ENCODE measurements at regions not wholly inside any gene's neighbourhood (a gene's known extent, or its start where the extent isn't known, plus 50 kb on each side); places are given as distances from the start of the nearest gene placed in this dataset.
A peak's percentile ranks its signal among the peaks of the same experiment; 100 is the strongest.

GRCh38 chr11:37533830-37534229 lies 935.8 kb upstream of the RAG2 start:
- TF ChIP-seq POLR2A (IDR thresholded peaks at IDR 0.05; ENCODE audit: low read depth, low read length): no peak
- TF ChIP-seq POLR2AphosphoS5 (IDR thresholded peaks at IDR 0.05; ENCODE audit: low read depth, low read length): no peak
- TF ChIP-seq TAF1 (IDR thresholded peaks at IDR 0.05; ENCODE audit: borderline replicate concordance, low read depth, low read length): no peak
- no peak for DNase-seq (ENCODE audit: insufficient read length)
- no peak for FAIRE-seq

- FAIRE-seq: no peak
- TF ChIP-seq POLR2A (IDR thresholded peaks at IDR 0.05; ENCODE audit: low read depth, low read length) (no peak), TAF1 (IDR thresholded peaks at IDR 0.05; ENCODE audit: borderline replicate concordance, low read depth, low read length) (no peak), POLR2AphosphoS5 (IDR thresholded peaks at IDR 0.05; ENCODE audit: low read depth, low read length) (no peak)
- DNase-seq (ENCODE audit: insufficient read length): no peak
Observed at GRCh38 chr11:37533087-37533486, 935.1 kb upstream of the RAG2 start.

DNA sequence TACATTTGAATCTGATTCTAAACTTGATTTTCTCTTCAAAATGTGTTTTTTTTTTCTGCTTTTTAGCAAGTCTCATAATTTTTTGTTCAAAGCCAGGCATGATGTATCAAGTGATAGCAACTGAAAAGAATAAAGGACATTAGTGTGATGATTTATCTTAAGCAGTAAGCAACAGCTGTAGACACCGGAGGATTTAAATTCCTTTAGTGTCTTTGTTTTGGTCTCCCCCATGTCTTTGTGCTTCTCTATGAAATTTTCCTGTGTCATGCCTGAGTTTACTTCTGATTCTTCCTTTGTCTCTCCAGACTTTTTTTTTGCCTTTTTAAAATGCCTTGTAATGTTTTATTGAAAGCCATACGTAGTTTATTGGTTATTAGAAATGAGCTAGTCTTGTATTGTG lies 934.2 kb upstream of the RAG2 start:
- TF ChIP-seq POLR2AphosphoS5 (IDR thresholded peaks at IDR 0.05; ENCODE audit: low read depth, low read length) (no peak), TAF1 (IDR thresholded peaks at IDR 0.05; ENCODE audit: borderline replicate concordance, low read depth, low read length) (no peak), POLR2A (IDR thresholded peaks at IDR 0.05; ENCODE audit: low read depth, low read length) (no peak)
- FAIRE-seq (no peak), DNase-seq (ENCODE audit: insufficient read length) (no peak)

GRCh38 chr11:37527545-37527944 lies 929.5 kb upstream of the RAG2 start:
- FAIRE-seq: no peak
- DNase-seq (ENCODE audit: insufficient read length): no peak
- TF ChIP-seq POLR2A (IDR thresholded peaks at IDR 0.05; ENCODE audit: low read depth, low read length): no peak
- no peak for TF ChIP-seq TAF1 (IDR thresholded peaks at IDR 0.05; ENCODE audit: borderline replicate concordance, low read depth, low read length)
- no peak for TF ChIP-seq POLR2AphosphoS5 (IDR thresholded peaks at IDR 0.05; ENCODE audit: low read depth, low read length)

GRCh38 chr11:37525336-37525735 lies 927.3 kb upstream of the RAG2 start:
- no peak for DNase-seq (ENCODE audit: insufficient read length)
- no peak for FAIRE-seq
- TF ChIP-seq POLR2A (IDR thresholded peaks at IDR 0.05; ENCODE audit: low read depth, low read length) (no peak), POLR2AphosphoS5 (IDR thresholded peaks at IDR 0.05; ENCODE audit: low read depth, low read length) (no peak)

DNA sequence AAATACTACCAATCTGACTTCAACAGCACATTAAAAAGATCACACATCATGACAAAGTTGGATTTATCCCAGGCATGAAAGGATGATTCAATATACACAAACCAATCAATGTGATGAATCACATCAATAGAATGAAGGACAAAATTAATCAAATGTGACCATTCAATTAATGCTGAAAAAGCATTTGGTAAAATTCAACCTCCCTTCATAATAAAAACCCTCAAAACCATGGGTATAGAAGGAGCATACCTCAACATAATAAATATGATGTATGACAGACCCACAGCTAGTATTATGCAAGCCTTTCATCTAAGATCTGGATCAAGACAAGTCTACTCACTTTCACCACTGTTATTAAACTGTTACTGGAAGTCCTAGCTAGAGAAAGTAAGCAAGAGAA lies 921.7 kb upstream of the RAG2 start:
- FAIRE-seq: no peak
- no peak for DNase-seq (ENCODE audit: insufficient read length)

GRCh38 chr11:37512156-37512780 lies 914.2 kb upstream of the RAG2 start:
- DNase-seq (ENCODE audit: insufficient read length) (no peak), FAIRE-seq (no peak)
- TF ChIP-seq POLR2A (IDR thresholded peaks at IDR 0.05; ENCODE audit: low read depth, low read length): no peak
- no peak for TF ChIP-seq POLR2AphosphoS5 (IDR thresholded peaks at IDR 0.05; ENCODE audit: low read depth, low read length)
- TF ChIP-seq TAF1 (IDR thresholded peaks at IDR 0.05; ENCODE audit: borderline replicate concordance, low read depth, low read length): no peak

More for the DNA sequence above, 921.7 kb upstream of the RAG2 start:
- TF ChIP-seq TAF1 (IDR thresholded peaks at IDR 0.05; ENCODE audit: borderline replicate concordance, low read depth, low read length) (no peak), POLR2A (IDR thresholded peaks at IDR 0.05; ENCODE audit: low read depth, low read length) (no peak), POLR2AphosphoS5 (IDR thresholded peaks at IDR 0.05; ENCODE audit: low read depth, low read length) (no peak)

- no peak for FAIRE-seq
- DNase-seq (ENCODE audit: insufficient read length): no peak
- TF ChIP-seq POLR2AphosphoS5 (IDR thresholded peaks at IDR 0.05; ENCODE audit: low read depth, low read length): no peak
- TF ChIP-seq POLR2A (IDR thresholded peaks at IDR 0.05; ENCODE audit: low read depth, low read length): no peak
- TF ChIP-seq TAF1 (IDR thresholded peaks at IDR 0.05; ENCODE audit: borderline replicate concordance, low read depth, low read length): no peak
Observed at GRCh38 chr11:37511425-37511933, 913.4 kb upstream of the RAG2 start.

GRCh38 chr11:37509506-37509905 lies 911.5 kb upstream of the RAG2 start:
- DNase-seq (ENCODE audit: insufficient read length): no peak
- no peak for FAIRE-seq
- TF ChIP-seq POLR2A (IDR thresholded peaks at IDR 0.05; ENCODE audit: low read depth, low read length) (no peak), POLR2AphosphoS5 (IDR thresholded peaks at IDR 0.05; ENCODE audit: low read depth, low read length) (no peak), TAF1 (IDR thresholded peaks at IDR 0.05; ENCODE audit: borderline replicate concordance, low read depth, low read length) (no peak)

- FAIRE-seq (no peak), DNase-seq (ENCODE audit: insufficient read length) (no peak)
- no peak for TF ChIP-seq POLR2AphosphoS5 (IDR thresholded peaks at IDR 0.05; ENCODE audit: low read depth, low read length)
- TF ChIP-seq POLR2A (IDR thresholded peaks at IDR 0.05; ENCODE audit: low read depth, low read length): no peak
Observed at GRCh38 chr11:37506531-37506930, 908.5 kb upstream of the RAG2 start.

DNA sequence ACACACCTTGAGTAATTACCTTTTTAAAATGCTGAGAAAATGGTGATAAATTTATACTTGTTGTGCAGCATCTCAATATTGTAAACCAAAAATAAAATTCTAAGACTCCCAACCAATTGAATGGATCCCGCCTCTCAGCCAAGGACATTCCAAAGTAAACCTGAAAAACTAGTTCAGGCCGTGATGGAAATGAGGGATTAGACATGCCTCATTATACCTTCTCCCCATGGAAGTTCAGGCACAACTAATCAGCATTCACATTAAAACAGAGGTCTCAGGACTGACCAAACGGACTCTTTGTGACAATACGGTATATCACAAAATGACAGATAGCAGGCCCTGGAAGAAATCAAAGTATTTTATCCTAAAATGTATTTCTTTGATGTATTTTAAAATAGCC lies 907.4 kb upstream of the RAG2 start:
- DNase-seq (ENCODE audit: insufficient read length) (no peak), FAIRE-seq (no peak)
- TF ChIP-seq TAF1 (IDR thresholded peaks at IDR 0.05; ENCODE audit: borderline replicate concordance, low read depth, low read length) (no peak), POLR2A (IDR thresholded peaks at IDR 0.05; ENCODE audit: low read depth, low read length) (no peak), POLR2AphosphoS5 (IDR thresholded peaks at IDR 0.05; ENCODE audit: low read depth, low read length) (no peak)

DNA sequence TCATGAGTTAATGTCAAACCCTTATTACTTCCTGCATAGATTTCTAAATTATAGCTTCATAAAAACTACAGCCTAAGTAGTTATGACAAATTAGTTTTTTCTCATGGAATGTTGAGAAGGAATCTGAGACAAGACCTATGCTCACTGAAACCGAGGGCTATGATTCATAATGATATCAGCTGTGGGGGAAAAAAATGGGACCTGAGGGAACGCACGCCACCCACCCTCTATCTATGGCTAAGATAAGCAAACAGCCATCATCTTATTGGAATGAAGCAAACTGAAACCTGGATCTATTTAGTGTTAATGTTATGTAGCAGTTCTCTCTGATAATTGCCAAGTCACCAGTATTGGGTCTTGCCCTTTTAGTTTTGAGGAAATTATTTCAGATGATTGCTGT lies 906.9 kb upstream of the RAG2 start:
- DNase-seq (ENCODE audit: insufficient read length) (no peak), FAIRE-seq (peak; percentile 40)
- no peak for TF ChIP-seq POLR2A (IDR thresholded peaks at IDR 0.05; ENCODE audit: low read depth, low read length)
- TF ChIP-seq TAF1 (IDR thresholded peaks at IDR 0.05; ENCODE audit: borderline replicate concordance, low read depth, low read length): no peak
- no peak for TF ChIP-seq POLR2AphosphoS5 (IDR thresholded peaks at IDR 0.05; ENCODE audit: low read depth, low read length)
